ENCODE measurements at regions not wholly inside any gene's neighbourhood (a gene's known extent, or its start where the extent isn't known, plus 50 kb on each side); places are given as distances from the start of the nearest gene placed in this dataset.
A peak's percentile ranks its signal among the peaks of the same experiment; 100 is the strongest.
"Not testable (repeated sequence)": the region's sequence is repeated elsewhere in the genome, so short reads cannot be mapped to it uniquely, and the experiment has no call there.

DNA sequence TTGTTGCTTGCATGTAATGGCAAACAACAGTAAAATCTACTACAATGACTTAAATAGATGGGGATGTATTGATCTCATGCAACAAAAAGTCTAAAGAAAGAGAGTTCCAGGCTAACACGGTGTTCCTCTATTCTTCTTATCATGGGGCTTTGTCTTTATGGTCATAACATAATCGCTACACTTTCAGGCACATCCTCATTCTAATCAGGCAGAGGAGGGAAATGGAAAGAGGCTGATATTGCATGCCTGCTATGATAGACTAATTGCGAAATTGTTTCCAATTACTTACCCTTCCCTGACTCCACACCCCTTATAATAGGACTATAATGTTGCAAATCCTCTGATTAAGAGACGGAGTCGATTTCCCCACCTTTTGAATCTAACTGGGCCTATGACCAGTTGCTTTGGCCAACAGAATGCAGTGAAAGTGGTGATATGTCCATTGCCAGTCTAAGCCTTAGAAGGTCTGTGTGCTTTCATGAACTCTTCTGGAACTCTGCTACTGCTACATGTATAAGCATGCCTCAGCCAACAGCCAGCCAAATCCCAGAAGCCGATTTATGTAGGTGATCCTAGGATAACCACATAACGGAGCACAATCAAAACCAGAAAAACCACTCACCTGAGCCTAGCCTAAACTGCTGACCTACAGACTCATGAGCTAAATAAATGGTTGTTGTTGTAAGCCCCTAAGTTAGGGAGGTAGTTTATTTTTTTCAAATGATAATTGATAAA, 180.3 kb upstream of the TACR1 start:
- Histone ChIP-seq H3K36me3 (no peaks in the 10 kb centered on the region), H3K9me3 (peaks cover 0 to 10% (median 0%) of the 10 kb centered on the region in 4 donors)

DNA sequence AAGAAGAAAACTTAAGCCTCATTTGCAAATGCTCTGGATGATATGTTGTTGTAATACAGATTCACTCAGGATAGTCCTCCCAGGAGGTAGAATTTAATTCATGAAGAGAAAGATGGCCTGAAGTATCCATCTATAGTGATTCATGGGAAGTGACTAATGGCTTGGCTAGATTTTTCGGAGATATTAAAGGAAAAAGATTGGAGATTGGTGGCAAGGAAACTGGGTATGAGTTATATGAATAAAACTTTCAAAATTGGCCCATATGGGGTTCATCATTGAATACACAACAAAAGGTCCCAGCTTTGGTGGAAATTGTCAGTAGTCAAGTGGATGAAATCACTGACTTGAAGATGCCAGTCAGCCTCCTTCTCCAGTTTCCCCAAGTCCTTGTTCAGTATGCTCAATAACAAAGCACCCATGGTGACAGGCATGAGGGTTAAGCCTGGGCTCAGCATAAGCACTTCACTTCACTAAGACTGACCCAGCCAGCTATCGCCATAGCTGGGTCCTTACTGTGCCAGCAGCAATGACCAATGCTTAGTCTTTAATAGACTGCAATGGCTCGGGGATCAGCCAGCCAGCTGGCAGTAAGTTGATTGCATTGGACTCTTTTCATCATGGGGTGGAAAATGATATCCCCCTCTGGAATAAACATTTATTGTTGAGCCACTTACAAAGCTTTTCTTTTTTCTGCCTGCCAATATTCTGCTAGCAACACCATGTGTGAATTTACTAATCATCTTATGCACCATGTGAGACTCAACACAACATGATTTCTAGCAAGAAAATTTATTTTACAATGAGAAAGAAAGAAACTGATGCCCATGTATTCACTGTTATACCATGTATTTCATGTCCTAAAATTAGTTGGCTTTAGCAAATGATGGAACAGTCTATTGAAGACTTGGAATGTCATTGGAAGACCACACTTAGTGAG, 176.6 kb upstream of the TACR1 start:
- Histone ChIP-seq H3K4me3 (no peak overlapping the region), H3K27ac (no peak overlapping the region), H3K9me3 (peaks cover 0 to 25% (median 3%) of the 10 kb centered on the region in 4 donors), H3K27me3 (no peaks in the 10 kb centered on the region), H3K4me1 (no peaks in the 10 kb centered on the region), H3K36me3 (no peaks in the 10 kb centered on the region)
- no peak for TF ChIP-seq EP300 (IDR thresholded peaks at IDR 0.05)
- TF ChIP-seq POLR2AphosphoS5 (IDR thresholded peaks at IDR 0.05): no peak
- TF ChIP-seq, protein P1, sequence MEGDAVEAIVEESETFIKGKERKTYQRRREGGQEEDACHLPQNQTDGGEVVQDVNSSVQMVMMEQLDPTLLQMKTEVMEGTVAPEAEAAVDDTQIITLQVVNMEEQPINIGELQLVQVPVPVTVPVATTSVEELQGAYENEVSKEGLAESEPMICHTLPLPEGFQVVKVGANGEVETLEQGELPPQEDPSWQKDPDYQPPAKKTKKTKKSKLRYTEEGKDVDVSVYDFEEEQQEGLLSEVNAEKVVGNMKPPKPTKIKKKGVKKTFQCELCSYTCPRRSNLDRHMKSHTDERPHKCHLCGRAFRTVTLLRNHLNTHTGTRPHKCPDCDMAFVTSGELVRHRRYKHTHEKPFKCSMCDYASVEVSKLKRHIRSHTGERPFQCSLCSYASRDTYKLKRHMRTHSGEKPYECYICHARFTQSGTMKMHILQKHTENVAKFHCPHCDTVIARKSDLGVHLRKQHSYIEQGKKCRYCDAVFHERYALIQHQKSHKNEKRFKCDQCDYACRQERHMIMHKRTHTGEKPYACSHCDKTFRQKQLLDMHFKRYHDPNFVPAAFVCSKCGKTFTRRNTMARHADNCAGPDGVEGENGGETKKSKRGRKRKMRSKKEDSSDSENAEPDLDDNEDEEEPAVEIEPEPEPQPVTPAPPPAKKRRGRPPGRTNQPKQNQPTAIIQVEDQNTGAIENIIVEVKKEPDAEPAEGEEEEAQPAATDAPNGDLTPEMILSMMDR (IDR thresholded peaks at IDR 0.05): no peak
- TF ChIP-seq POLR2A (IDR thresholded peaks at IDR 0.05): no peak
- WGBS, 5 donors: 78 to 92% (median 86%) methylated on average over 3 of the region's 3 CpGs
- intact Hi-C loops (cut with DNase I; ENCODE audit: low total_unique reads): no loop called here
- no peak for DNase-seq

More for the DNA sequence above, 180.3 kb upstream of the TACR1 start:
- Histone ChIP-seq H3K27me3 (no peaks in the 10 kb centered on the region), H3K27ac (no peak overlapping the region), H3K4me1 (no peaks in the 10 kb centered on the region), H3K4me3 (no peak overlapping the region)
- whole genome bisulfite sequencing, 5 donors: 67 to 76% (median 69%) methylated on average over 7 of the region's 7 CpGs
- no peak for TF ChIP-seq POLR2AphosphoS5 (IDR thresholded peaks at IDR 0.05)
- no peak for TF ChIP-seq POLR2A (IDR thresholded peaks at IDR 0.05)
- intact Hi-C loops (cut with DNase I; ENCODE audit: low total_unique reads): no loop called here
- DNase-seq: no peak

- H3K4me1 ChIP-seq; H3K4me3 ChIP-seq; intact Hi-C loops (cut with DNase I; ENCODE audit: low total_unique reads); H3K27me3 ChIP-seq; H3K27ac ChIP-seq; H3K36me3 ChIP-seq: not testable (repeated sequence)
- 47 to 74% (median 49%) methylated on average over 3 to 6 of the region's 6 CpGs for WGBS, 5 donors
- peak in 1 of 2 donors; percentile 66 for DNase-seq
- H3K9me3 ChIP-seq: peaks cover 0 to 25% (median 8%) of the 10 kb centered on the region in 4 donors
These were observed 175.2 kb upstream of the TACR1 start for GRCh38 chr2:75374414-75374957.

DNA sequence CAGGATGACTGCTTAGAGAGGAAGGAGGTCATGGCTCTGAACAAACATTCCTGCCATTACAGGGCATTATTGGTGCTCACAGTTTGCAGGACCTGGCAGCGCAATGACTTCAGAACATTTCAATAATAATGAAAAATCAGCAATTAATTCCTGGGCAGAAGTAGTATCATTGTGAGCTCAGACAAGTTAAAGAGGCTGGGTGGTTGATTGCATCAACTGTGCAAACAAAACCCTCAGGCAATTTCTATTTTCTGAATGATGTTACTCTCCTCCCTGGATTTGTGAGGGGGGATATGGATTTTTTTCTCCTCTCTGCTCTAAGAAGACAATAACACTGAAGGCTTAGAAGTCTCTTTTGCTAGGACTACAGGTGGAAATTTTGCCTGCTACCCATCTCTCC, 168.1 kb upstream of the TACR1 start:
- peaks cover 0 to 20% (median 5%) of the 10 kb centered on the region in 4 donors for H3K9me3 ChIP-seq
- no peak for DNase-seq

DNA sequence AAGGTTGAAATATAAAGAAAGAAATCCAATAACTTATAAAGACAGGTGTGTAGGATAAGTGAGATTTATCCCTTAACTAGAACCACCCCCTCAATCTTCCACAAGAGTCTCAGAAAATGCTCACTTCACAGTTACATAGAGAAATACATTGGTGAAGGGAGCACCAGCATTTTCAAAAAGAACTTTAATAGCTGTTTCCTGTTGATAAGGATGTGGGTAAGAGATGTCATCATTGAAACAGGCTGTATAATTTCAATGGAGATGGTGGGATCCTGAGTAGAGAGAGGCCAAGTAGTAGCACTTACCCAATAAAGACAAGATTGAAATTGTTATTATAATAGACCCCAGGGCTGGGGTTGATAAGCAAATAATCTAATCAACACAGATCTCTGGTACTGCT, 162.2 kb upstream of the TACR1 start:
- Histone ChIP-seq H3K9me3 (no peaks in the 10 kb centered on the region), H3K27me3 (no peaks in the 10 kb centered on the region), H3K36me3 (no peaks in the 10 kb centered on the region), H3K4me1 (no peaks in the 10 kb centered on the region), H3K27ac (no peak overlapping the region), H3K4me3 (no peak overlapping the region)
- intact Hi-C loops (cut with DNase I; ENCODE audit: low total_unique reads): no loop called here
- DNase-seq: no peak
- TF ChIP-seq POLR2A (IDR thresholded peaks at IDR 0.05) (no peak), EP300 (IDR thresholded peaks at IDR 0.05) (no peak), POLR2AphosphoS5 (IDR thresholded peaks at IDR 0.05) (no peak)
- TF ChIP-seq, protein P1 (IDR thresholded peaks at IDR 0.05): no peak

More for the DNA sequence above, 168.1 kb upstream of the TACR1 start:
- Histone ChIP-seq H3K4me1 (no peaks in the 10 kb centered on the region), H3K27ac (no peak overlapping the region), H3K27me3 (no peaks in the 10 kb centered on the region), H3K36me3 (no peaks in the 10 kb centered on the region), H3K4me3 (no peak overlapping the region)
- TF ChIP-seq EP300 (IDR thresholded peaks at IDR 0.05) (no peak), POLR2A (IDR thresholded peaks at IDR 0.05) (no peak), POLR2AphosphoS5 (IDR thresholded peaks at IDR 0.05) (no peak)
- TF ChIP-seq, protein P1 (IDR thresholded peaks at IDR 0.05): no peak
- intact Hi-C loops (cut with DNase I; ENCODE audit: low total_unique reads): no loop called here
- 45 to 94% (median 84%) methylated on average over 1 of the region's 1 CpG for WGBS, 5 donors

Data from stomach (tissue), 8 donors.